Pancreas (tissue), 10 donors: ENCODE measurements at regions not wholly inside any gene's neighbourhood (a gene's known extent, or its start where the extent isn't known, plus 50 kb on each side); places are given as distances from the start of the nearest gene placed in this dataset.

Experiments used
- ATAC-seq, 4 donors: fragments of 200-7000 bp; cut with Tn5 transposase; one replicate each; pipeline versions ENCODE4 v1.8.0 to v1.9.1; 2020; ENCODE audit warnings: mild to moderate bottlenecking in 4 of 4, moderate library complexity in 4 of 4
- DNase-seq, 6 donors: peaks; one replicate each; pipeline ENCODE4 v3.0.0-alpha.2; 2020
- FAIRE-seq: peaks from 2 replicates; lab custom pipeline; 2012; peaks lifted over from hg19 to GRCh38; lab: Jason Lieb, UNC
- H3K27ac ChIP-seq, 4 donors: fragments of 200-600 bp; sonication (generic); 1 replicate in 3 of 4; 2 replicates in 1 of 4; pipeline versions ENCODE4 v1.5.0 to v1.8.0; 2020
- H3K27me3 ChIP-seq, 4 donors: fragments of 200-600 bp; one replicate each; pipeline ENCODE4 v1.8.0; 2021
- H3K36me3 ChIP-seq, 3 donors: fragments of 200-600 bp; sonication (generic) in 1 of 3; one replicate each; pipeline versions ENCODE4 v1.5.0 to v1.8.0; 2020 to 2021
- H3K4me1 ChIP-seq, 3 donors: fragments of 200-600 bp; one replicate each; pipeline ENCODE4 v1.8.0; 2021
- H3K4me3 ChIP-seq, 4 donors: fragments of 200-600 bp; sonication (generic) in 2 of 4; one replicate each; pipeline versions ENCODE4 v1.5.0 to v1.8.0; 2020 to 2021
- H3K9me3 ChIP-seq, 4 donors: fragments of 200-600 bp; one replicate each; pipeline ENCODE4 v1.8.0; 2021
- CTCF ChIP-seq, 4 donors: fragments of 200-600 bp; sonication (generic) in 3 of 4; IDR thresholded peaks; one replicate each; pipeline versions ENCODE4 v1.5.0 to v1.8.0; 2021; ENCODE audit warnings: antibody characterized with exemption in 4 of 4
- WGBS, 2 donors: extraction: QIAGEN DNeasy Blood & Tissue Kit; methylation state at CpG; one replicate each; pipeline ENCODE4 v1.1.7; 2013; 5-methylcytosine and 5-hydroxymethylcytosine counted together
- intact Hi-C, 3 donors: fragments of 100-400 bp; cut with DNase I; formaldehyde crosslinking; loops; one replicate each; pipeline versions ENCODE4 v1.11.1 to v1.14.2; 2022
- donor health status: healthy with polysubstance abuse.
- donor health status: DM: no; HTN: no; CAD: no; lungs with moderate emphysema.
- donor health status: DM: no; HTN: no; CAD: no.
- donor health status: control.
- donor health status: control.
- donor health status: Bipolar disorder and iron deficiency.
- donor health status: DM: yes; HTN: yes; CAD: no.
- donor health status: DM: no; HTN: no; CAD: no.
- donor health status: DM: no; HTN: no; CAD: no.
- donor health status: DM: yes; HTN: yes; CAD: no.

- no peaks in the 10 kb centered on the region for H3K36me3 ChIP-seq
- 42 to 67% methylated on average over 5 of the region's 5 CpGs for WGBS, 2 donors
These were observed 97.1 kb upstream of the DAB1 start for GRCh38 chr1:57520743-57521515.

GRCh38 chr1:57518496-57518895 lies 94.6 kb upstream of the DAB1 start:
- H3K9me3 ChIP-seq = no peaks in the 10 kb centered on the region
- 61 to 69% methylated on average over 3 of the region's 3 CpGs for WGBS, 2 donors
- no peak for TF ChIP-seq CTCF (IDR thresholded peaks at IDR 0.05)
- no peak for FAIRE-seq
- H3K27me3 ChIP-seq = no peaks in the 10 kb centered on the region
- H3K36me3 ChIP-seq = no peaks in the 10 kb centered on the region
- no peaks in the 10 kb centered on the region for H3K4me1 ChIP-seq
- H3K27ac ChIP-seq = no peak overlapping the region
- intact Hi-C loops = no loop called here
- H3K4me3 ChIP-seq = no peak overlapping the region
- no peak for ATAC-seq
- no peak for DNase-seq

More at GRCh38 chr1:57520743-57521515, 97.1 kb upstream of the DAB1 start:
- Histone ChIP-seq H3K27me3 (no peaks in the 10 kb centered on the region), H3K9me3 (no peaks in the 10 kb centered on the region), H3K27ac (no peak overlapping the region), H3K4me3 (no peak overlapping the region), H3K4me1 (no peaks in the 10 kb centered on the region)
- no peak for DNase-seq
- ATAC-seq = no peak
- FAIRE-seq = no peak
- no peak for TF ChIP-seq CTCF (IDR thresholded peaks at IDR 0.05)
- intact Hi-C loops = no loop called here

GRCh38 chr1:57517587-57518374 lies 93.9 kb upstream of the DAB1 start:
- intact Hi-C loops = no loop called here
- H3K4me3 ChIP-seq = no peak overlapping the region

GRCh38 chr1:57512386-57512785 lies 88.5 kb upstream of the DAB1 start:
- no peak for DNase-seq
- WGBS, 2 donors = 16 to 24% methylated on average over 1 of the region's 1 CpG
- ATAC-seq = no peak
- no peak for TF ChIP-seq CTCF (IDR thresholded peaks at IDR 0.05)
- Histone ChIP-seq H3K4me1 (no peaks in the 10 kb centered on the region), H3K9me3 (no peaks in the 10 kb centered on the region), H3K27me3 (no peaks in the 10 kb centered on the region), H3K36me3 (no peaks in the 10 kb centered on the region), H3K4me3 (no peak overlapping the region), H3K27ac (no peak overlapping the region)
- FAIRE-seq = no peak
- intact Hi-C loops = no loop called here

More at GRCh38 chr1:57517587-57518374, 93.9 kb upstream of the DAB1 start:
- no peaks in the 10 kb centered on the region for H3K36me3 ChIP-seq
- FAIRE-seq (no peak), ATAC-seq (no peak), DNase-seq (no peak)
- TF ChIP-seq CTCF (IDR thresholded peaks at IDR 0.05) = no peak
- no peaks in the 10 kb centered on the region for H3K9me3 ChIP-seq
- H3K27ac ChIP-seq = no peak overlapping the region
- 46 to 62% methylated on average over 7 of the region's 7 CpGs for WGBS, 2 donors
- no peaks in the 10 kb centered on the region for H3K27me3 ChIP-seq
- H3K4me1 ChIP-seq = no peaks in the 10 kb centered on the region
